PC-3 (cell line): ENCODE measurements at regions not wholly inside any gene's neighbourhood (a gene's known extent, or its start where the extent isn't known, plus 50 kb on each side); places are given as distances from the start of the nearest gene placed in this dataset.

Experiments
- ATAC-seq: fragments of 200-7000 bp; cut with Tn5 transposase; 2 replicates; pipeline ENCODE4 v1.9.1; 2020; ENCODE audit warnings: mild to moderate bottlenecking, moderate library complexity
- BruUV-seq: library from RNA; stranded (reverse); fragments of 400-500 nt; replicated peaks from 2 replicates; lab custom pipeline; 2021; lab: Mats Ljungman, UMichigan
- CTCF ChIA-PET: fragments of 300-600 bp; sonication (Branson Sonifier 250); formaldehyde crosslinking; loops from one replicate; lab custom pipeline; 2022; ENCODE audit warnings: antibody characterized with exemption; lab: Charles Lee
- POLR2A ChIA-PET: fragments of 300-600 bp; sonication (Branson Sonifier 250); formaldehyde crosslinking; loops from one replicate; lab custom pipeline; 2022; ENCODE audit warnings: antibody characterized with exemption; ENCODE audit not compliant: unreplicated experiment; lab: Charles Lee
- DNase-seq: peaks from one replicate; pipeline ENCODE4 v3.0.0-alpha.2; 2015
- H2AFZ ChIP-seq: fragments of 300-600 bp; sonication (generic); 2 replicates; pipeline ENCODE4 v1.6.0; 2016; ENCODE audit warnings: antibody characterized with exemption, low read length
- H3F3A ChIP-seq: fragments of 300-600 bp; sonication (generic); one replicate; pipeline ENCODE4 v1.6.0; 2017; ENCODE audit warnings: antibody characterized with exemption, low read length, control low read depth, mild to moderate bottlenecking; ENCODE audit not compliant: unreplicated experiment
- H3K27ac ChIP-seq: fragments of 300-600 bp; sonication (generic); 2 replicates; pipeline ENCODE4 v1.5.1; 2016; ENCODE audit warnings: mild to moderate bottlenecking, low read length
- H3K27me3 ChIP-seq: fragments of 300-600 bp; sonication (generic); 2 replicates; pipeline ENCODE4 v1.6.1; 2016; ENCODE audit warnings: low read length, mixed read lengths
- H3K36me3 ChIP-seq: fragments of 300-600 bp; sonication (generic); 2 replicates; pipeline ENCODE4 v1.6.1; 2016; ENCODE audit warnings: low read depth, mixed run types, low read length, mixed read lengths
- H3K4me1 ChIP-seq: fragments of 300-600 bp; sonication (generic); 2 replicates; pipeline ENCODE4 v1.5.1; 2016; ENCODE audit warnings: low read length; ENCODE audit not compliant: insufficient read depth
- H3K4me2 ChIP-seq: fragments of 300-600 bp; sonication (generic); 2 replicates; pipeline ENCODE4 v1.6.0; 2016; ENCODE audit warnings: low read length
- H3K4me3 ChIP-seq: fragments of 300-600 bp; sonication (generic); 2 replicates; pipeline ENCODE4 v1.5.1; 2016; ENCODE audit warnings: mild to moderate bottlenecking, low read length, mixed read lengths
- H3K79me2 ChIP-seq: fragments of 300-600 bp; sonication (generic); 2 replicates; pipeline ENCODE4 v1.6.1; 2017; ENCODE audit warnings: low read length, mixed read lengths
- H3K9ac ChIP-seq: fragments of 300-600 bp; sonication (generic); 2 replicates; pipeline ENCODE4 v1.6.0; 2016; ENCODE audit warnings: mild to moderate bottlenecking, low read length
- H3K9me2 ChIP-seq: fragments of 300-600 bp; sonication (generic); replicated peaks from 2 replicates; pipeline ENCODE4 v1.6.1; 2016; ENCODE audit warnings: mixed run types, low read length, mixed read lengths
- H3K9me3 ChIP-seq: fragments of 300-600 bp; sonication (generic); 2 replicates; pipeline ENCODE4 v1.6.1; 2016; ENCODE audit warnings: low read length, mixed read lengths
- H4K20me1 ChIP-seq: fragments of 300-600 bp; sonication (generic); 2 replicates; pipeline ENCODE4 v1.6.1; 2016; ENCODE audit warnings: low read length, mixed read lengths
- CTCF ChIP-seq: fragments of 300-600 bp; sonication (generic); conservative IDR thresholded peaks from 2 replicates; pipeline ENCODE4 v1.5.1; 2017; ENCODE audit warnings: antibody characterized with exemption, low read depth, mild to moderate bottlenecking, low read length
- EZH2 ChIP-seq: fragments of 300-600 bp; sonication (generic); IDR thresholded peaks from one replicate; pipeline ENCODE4 v1.6.1; 2017; ENCODE audit warnings: antibody characterized with exemption, mild to moderate bottlenecking, low read length; ENCODE audit not compliant: unreplicated experiment
- EZH2phosphoT487 ChIP-seq: fragments of 300-600 bp; sonication (generic); IDR thresholded peaks from 2 replicates; pipeline ENCODE4 v1.6.1; 2018; ENCODE audit warnings: mild to moderate bottlenecking, antibody characterized with exemption, low read length, borderline replicate concordance
- intact Hi-C: fragments of 100-400 bp; cut with micrococcal nuclease; formaldehyde crosslinking; loops from 2 replicates; pipeline ENCODE4 v1.9.0; 2023

GRCh38 chr7:85529831-85530230 lies 343.0 kb upstream of the SEMA3D start:
- BruUV-seq: no TSS peak
- H2AFZ ChIP-seq: no peak overlapping the region
- no peaks in the 10 kb centered on the region for H3K79me2 ChIP-seq
- no peaks in the 10 kb centered on the region for H3K9me2 ChIP-seq
- H3F3A ChIP-seq: no peaks in the 10 kb centered on the region
- no peaks in the 10 kb centered on the region for H3K27me3 ChIP-seq
- H3K27ac ChIP-seq: no peak overlapping the region
- H4K20me1 ChIP-seq: no peaks in the 10 kb centered on the region
- H3K4me2 ChIP-seq: no peak overlapping the region
- DNase-seq (no peak), ATAC-seq (no peak)
- ChIA-PET CTCF (no interaction called here), POLR2A (no interaction called here)
- no peaks in the 10 kb centered on the region for H3K36me3 ChIP-seq
- TF ChIP-seq EZH2: no peak
- no peak for TF ChIP-seq CTCF
- no peak for TF ChIP-seq EZH2phosphoT487
- H3K9ac ChIP-seq: no peak overlapping the region
- no peaks in the 10 kb centered on the region for H3K9me3 ChIP-seq
- intact Hi-C loops: no loop called here
- no peak overlapping the region for H3K4me3 ChIP-seq
- H3K4me1 ChIP-seq: 0 out of 2 replicates have a peak, but pooled peaks cover 7% of the 10 kb centered on the region

GRCh38 chr7:85529201-85529600 lies 342.3 kb upstream of the SEMA3D start:
- Histone ChIP-seq H4K20me1 (no peaks in the 10 kb centered on the region), H3K9me2 (no peaks in the 10 kb centered on the region)
- DNase-seq: no peak

GRCh38 chr7:85528581-85528980 lies 341.7 kb upstream of the SEMA3D start:
- no TSS peak for BruUV-seq
- Histone ChIP-seq H4K20me1 (no peaks in the 10 kb centered on the region), H3K79me2 (no peaks in the 10 kb centered on the region), H3K27ac (no peak overlapping the region), H3K4me2 (no peak overlapping the region), H3K9me3 (no peaks in the 10 kb centered on the region), H3K36me3 (no peaks in the 10 kb centered on the region), H3K9me2 (no peaks in the 10 kb centered on the region), H3K9ac (no peak overlapping the region), H3K4me1 (0 out of 2 replicates have a peak, but pooled peaks cover 7% of the 10 kb centered on the region), H3K4me3 (no peak overlapping the region), H3F3A (no peaks in the 10 kb centered on the region), H3K27me3 (no peaks in the 10 kb centered on the region), H2AFZ (no peak overlapping the region)
- intact Hi-C loops: no loop called here
- ChIA-PET POLR2A (no interaction called here), CTCF (no interaction called here)
- DNase-seq (no peak), ATAC-seq (no peak)
- TF ChIP-seq EZH2phosphoT487: no peak
- TF ChIP-seq EZH2: no peak
- TF ChIP-seq CTCF: no peak

More at GRCh38 chr7:85529201-85529600, 342.3 kb upstream of the SEMA3D start:
- Histone ChIP-seq H3K27me3 (no peaks in the 10 kb centered on the region), H3K9ac (no peak overlapping the region), H3F3A (no peaks in the 10 kb centered on the region), H3K9me3 (no peaks in the 10 kb centered on the region), H3K4me3 (no peak overlapping the region), H3K4me2 (no peak overlapping the region), H3K36me3 (no peaks in the 10 kb centered on the region), H2AFZ (no peak overlapping the region), H3K27ac (no peak overlapping the region), H3K79me2 (no peaks in the 10 kb centered on the region), H3K4me1 (0 out of 2 replicates have a peak, but pooled peaks cover 7% of the 10 kb centered on the region)
- intact Hi-C loops: no loop called here
- TF ChIP-seq CTCF (no peak), EZH2phosphoT487 (no peak), EZH2 (no peak)
- ChIA-PET CTCF (no interaction called here), POLR2A (no interaction called here)
- no peak for ATAC-seq
- BruUV-seq: no TSS peak
